ENCODE measurements at regions not wholly inside any gene's neighbourhood (a gene's known extent, or its start where the extent isn't known, plus 50 kb on each side); places are given as distances from the start of the nearest gene placed in this dataset.

DNA sequence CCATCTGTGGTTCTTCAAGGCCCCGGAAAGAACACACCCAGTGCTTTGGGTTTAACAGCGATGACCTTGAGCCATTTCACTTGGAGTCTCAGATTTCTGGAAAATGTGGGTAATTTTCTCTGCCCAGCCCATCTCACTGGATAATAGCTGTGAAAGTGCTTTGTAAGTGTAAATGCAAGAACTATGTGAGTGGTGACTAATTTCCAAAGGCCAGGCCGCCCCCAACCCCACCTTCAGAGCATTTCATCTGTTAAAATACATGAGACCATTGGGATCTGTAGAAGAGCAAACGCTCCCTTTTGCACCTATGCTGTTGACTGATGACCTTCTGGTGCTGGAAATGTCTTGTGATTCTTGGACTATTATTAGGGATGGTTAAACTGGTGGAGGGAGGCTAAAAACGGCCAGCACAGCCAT is 196.8 kb upstream of the LPP start:
- Histone ChIP-seq H3K36me3 (ENCODE audit: control insufficient read depth in 3 of 3, insufficient read depth in 3 of 3, low read length in 3 of 3) (no peaks in the 10 kb centered on the region), H3K27ac (ENCODE audit: low read depth, low read length) (peak overlapping the region; percentile 94), H3K9me3 (ENCODE audit: control insufficient read depth in 3 of 3, low read length in 3 of 3) (no peaks in the 10 kb centered on the region), H3K27me3 (ENCODE audit: control insufficient read depth in 3 of 3, insufficient read depth in 3 of 3, low read length in 3 of 3) (no peaks in the 10 kb centered on the region), H3K4me1 (ENCODE audit: control insufficient read depth in 3 of 3, insufficient read depth in 3 of 3, low read length in 3 of 3) (peaks cover 38 to 49% (median 42%) of the 10 kb centered on the region in 3 donors), H3K9ac (ENCODE audit: low read depth in 1 of 3, low read length in 3 of 3) (peak overlapping the region; percentile 47 to 65 (median 50)), H3K4me3 (ENCODE audit: low read length in 3 of 3) (peak overlapping the region in 1 of 3 donors; percentile 9)

DNA sequence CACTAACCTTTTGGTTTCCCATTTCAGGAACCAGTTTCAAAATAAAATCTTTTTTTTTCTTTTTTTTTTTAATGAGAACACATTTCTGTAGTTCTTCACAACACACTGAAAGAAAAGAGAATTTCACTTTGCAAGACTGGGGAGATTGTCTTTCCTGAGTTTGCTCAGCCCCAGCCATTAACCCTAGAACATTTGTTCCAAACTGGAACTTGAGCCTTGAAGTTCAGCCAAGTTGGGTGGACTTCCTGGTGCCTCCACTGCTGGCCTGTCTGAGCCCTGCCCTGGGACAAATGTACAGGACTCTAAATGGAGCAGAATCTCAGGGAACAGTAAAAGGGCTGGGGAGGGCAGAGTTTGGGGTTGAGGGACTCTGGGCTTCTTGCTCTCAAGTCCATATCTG is 196.4 kb upstream of the LPP start:
- peaks cover 38 to 53% (median 45%) of the 10 kb centered on the region in 3 donors for H3K4me1 ChIP-seq (ENCODE audit: control insufficient read depth in 3 of 3, insufficient read depth in 3 of 3, low read length in 3 of 3)
- peak overlapping the region in 2 of 3 donors; percentile 18 to 65 for H3K9ac ChIP-seq (ENCODE audit: low read depth in 1 of 3, low read length in 3 of 3)
- H3K27me3 ChIP-seq (ENCODE audit: control insufficient read depth in 3 of 3, insufficient read depth in 3 of 3, low read length in 3 of 3), result no peaks in the 10 kb centered on the region
- no peaks in the 10 kb centered on the region for H3K36me3 ChIP-seq (ENCODE audit: control insufficient read depth in 3 of 3, insufficient read depth in 3 of 3, low read length in 3 of 3)
- no peaks in the 10 kb centered on the region for H3K9me3 ChIP-seq (ENCODE audit: control insufficient read depth in 3 of 3, low read length in 3 of 3)
- peak overlapping the region in 1 of 3 donors; percentile 9 for H3K4me3 ChIP-seq (ENCODE audit: low read length in 3 of 3)
- H3K27ac ChIP-seq (ENCODE audit: low read depth, low read length), result peak overlapping the region; percentile 94

DNA sequence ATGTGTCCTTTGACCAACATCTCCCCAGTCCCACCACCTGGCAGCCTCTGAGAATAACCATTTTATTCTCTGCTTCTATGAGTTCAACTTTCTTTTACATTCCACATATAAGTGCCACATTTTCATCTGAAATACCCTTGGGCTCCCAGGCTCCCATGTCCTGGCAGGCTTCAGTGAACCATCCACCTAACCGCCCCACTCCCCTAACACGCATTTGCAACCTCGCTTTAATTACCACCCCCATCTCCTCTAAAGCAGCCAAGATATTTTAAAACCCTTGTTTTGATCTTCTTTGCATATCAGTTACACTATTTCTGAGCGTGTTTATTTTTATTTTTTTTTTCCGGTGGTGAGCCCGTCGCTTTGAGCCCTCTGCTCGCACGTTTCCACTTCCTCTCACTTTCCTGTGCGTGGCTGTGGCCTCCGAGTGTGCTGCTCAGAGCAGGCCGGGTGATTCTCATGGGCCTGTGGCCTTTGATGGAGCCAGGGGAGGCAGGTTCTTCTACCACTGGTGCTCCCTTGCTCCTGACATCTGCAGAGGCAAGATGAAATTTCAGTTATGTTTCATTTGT is 195.4 kb upstream of the LPP start:
- peak overlapping the region; percentile 71 for H3K27ac ChIP-seq (ENCODE audit: low read depth, low read length)

DNA sequence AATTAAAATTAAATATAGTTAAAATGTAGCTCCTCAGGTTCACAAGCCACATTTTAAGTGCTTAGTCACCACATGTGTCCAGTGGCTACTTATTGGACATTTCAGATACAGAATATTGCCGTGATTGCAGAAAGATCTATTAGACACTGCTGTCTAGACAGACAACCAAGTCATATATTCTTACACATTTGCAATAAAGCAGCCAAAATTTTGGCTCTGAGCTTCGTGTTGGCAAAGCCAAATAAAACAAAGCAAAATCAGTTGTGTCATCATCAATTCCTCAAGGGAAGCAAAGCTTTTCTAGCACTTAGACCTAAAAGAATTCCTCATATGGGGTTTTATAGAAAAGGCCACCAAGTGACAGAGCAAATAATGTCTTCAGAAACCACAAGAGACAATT is 193.1 kb upstream of the LPP start:
- Histone ChIP-seq H3K27me3 (ENCODE audit: control insufficient read depth in 3 of 3, insufficient read depth in 3 of 3, low read length in 3 of 3) (no peaks in the 10 kb centered on the region), H3K4me1 (ENCODE audit: control insufficient read depth in 3 of 3, insufficient read depth in 3 of 3, low read length in 3 of 3) (peaks cover 38 to 50% (median 39%) of the 10 kb centered on the region in 3 donors), H3K4me3 (ENCODE audit: low read length in 3 of 3) (no peak overlapping the region), H3K9ac (ENCODE audit: low read depth in 1 of 3, low read length in 3 of 3) (no peak overlapping the region), H3K36me3 (ENCODE audit: control insufficient read depth in 3 of 3, insufficient read depth in 3 of 3, low read length in 3 of 3) (no peaks in the 10 kb centered on the region), H3K9me3 (ENCODE audit: control insufficient read depth in 3 of 3, low read length in 3 of 3) (no peaks in the 10 kb centered on the region), H3K27ac (ENCODE audit: low read depth, low read length) (no peak overlapping the region)

More for the DNA sequence above, 195.4 kb upstream of the LPP start:
- Histone ChIP-seq H3K36me3 (ENCODE audit: control insufficient read depth in 3 of 3, insufficient read depth in 3 of 3, low read length in 3 of 3) (no peaks in the 10 kb centered on the region), H3K4me3 (ENCODE audit: low read length in 3 of 3) (peak overlapping the region in 1 of 3 donors; percentile 18), H3K9ac (ENCODE audit: low read depth in 1 of 3, low read length in 3 of 3) (peak overlapping the region in 2 of 3 donors; percentile 14 to 58), H3K27me3 (ENCODE audit: control insufficient read depth in 3 of 3, insufficient read depth in 3 of 3, low read length in 3 of 3) (no peaks in the 10 kb centered on the region), H3K9me3 (ENCODE audit: control insufficient read depth in 3 of 3, low read length in 3 of 3) (no peaks in the 10 kb centered on the region), H3K4me1 (ENCODE audit: control insufficient read depth in 3 of 3, insufficient read depth in 3 of 3, low read length in 3 of 3) (peaks cover 46 to 62% (median 53%) of the 10 kb centered on the region in 3 donors)

DNA sequence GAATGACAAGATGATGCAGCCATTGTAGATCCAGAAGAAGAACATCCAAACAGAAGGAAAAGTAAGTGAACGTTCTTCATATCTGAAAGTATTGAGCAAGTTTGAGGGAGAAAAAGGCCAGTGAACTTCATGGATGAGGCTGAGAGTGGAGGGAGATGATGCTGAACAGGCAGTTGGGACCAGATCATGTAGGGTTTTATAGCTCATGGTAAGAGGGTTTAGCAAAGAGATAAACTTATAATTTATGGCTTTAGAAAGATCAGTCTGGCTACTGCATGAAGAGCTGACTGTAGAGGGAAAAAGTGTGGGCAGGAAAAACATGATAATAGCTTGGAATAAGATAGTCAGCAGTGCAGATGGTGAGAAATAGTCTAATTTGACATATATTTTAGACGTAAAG is 192.6 kb upstream of the LPP start:
- Histone ChIP-seq H3K36me3 (ENCODE audit: control insufficient read depth in 3 of 3, insufficient read depth in 3 of 3, low read length in 3 of 3) (no peaks in the 10 kb centered on the region), H3K27me3 (ENCODE audit: control insufficient read depth in 3 of 3, insufficient read depth in 3 of 3, low read length in 3 of 3) (no peaks in the 10 kb centered on the region), H3K4me1 (ENCODE audit: control insufficient read depth in 3 of 3, insufficient read depth in 3 of 3, low read length in 3 of 3) (peaks cover 36 to 44% (median 36%) of the 10 kb centered on the region in 3 donors), H3K9me3 (ENCODE audit: control insufficient read depth in 3 of 3, low read length in 3 of 3) (no peaks in the 10 kb centered on the region), H3K4me3 (ENCODE audit: low read length in 3 of 3) (no peak overlapping the region), H3K9ac (ENCODE audit: low read depth in 1 of 3, low read length in 3 of 3) (no peak overlapping the region), H3K27ac (ENCODE audit: low read depth, low read length) (no peak overlapping the region)

DNA sequence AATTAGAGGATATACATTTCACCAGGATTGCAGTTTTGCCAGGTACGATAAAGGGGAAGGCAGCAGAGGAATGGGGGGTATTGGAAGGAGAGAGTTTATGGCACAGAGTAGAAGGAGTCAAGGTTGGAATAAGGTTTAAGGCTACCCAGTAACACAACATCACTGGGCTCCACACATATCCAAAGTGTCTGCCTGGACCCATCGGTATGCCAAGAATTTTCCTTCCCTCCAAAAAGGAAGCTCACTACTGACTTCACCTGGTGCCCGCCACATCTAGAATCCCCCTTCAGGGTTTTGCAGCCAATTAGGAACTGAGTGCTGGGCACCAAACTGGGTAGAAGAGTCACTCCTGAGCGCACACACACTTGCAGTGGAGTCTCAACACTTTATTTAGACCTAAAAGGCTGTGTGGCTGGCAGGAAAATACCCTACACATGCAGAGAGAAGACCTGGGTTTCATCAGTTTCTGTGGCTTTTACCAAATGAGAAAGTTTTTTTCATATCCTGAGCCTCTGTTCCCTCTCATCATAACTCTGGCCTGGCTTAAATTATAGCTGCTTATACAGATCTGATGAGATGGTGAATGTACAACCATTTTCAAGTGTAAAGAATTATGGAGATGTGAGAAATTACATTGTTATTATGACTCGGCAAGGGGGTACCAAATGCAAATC is 190.8 kb upstream of the LPP start:
- no peak overlapping the region for H3K4me3 ChIP-seq (ENCODE audit: low read length in 3 of 3)
- H3K36me3 ChIP-seq (ENCODE audit: control insufficient read depth in 3 of 3, insufficient read depth in 3 of 3, low read length in 3 of 3), result no peaks in the 10 kb centered on the region
- peaks cover 23 to 35% (median 25%) of the 10 kb centered on the region in 3 donors for H3K4me1 ChIP-seq (ENCODE audit: control insufficient read depth in 3 of 3, insufficient read depth in 3 of 3, low read length in 3 of 3)
- H3K9me3 ChIP-seq (ENCODE audit: control insufficient read depth in 3 of 3, low read length in 3 of 3), result no peaks in the 10 kb centered on the region
- no peaks in the 10 kb centered on the region for H3K27me3 ChIP-seq (ENCODE audit: control insufficient read depth in 3 of 3, insufficient read depth in 3 of 3, low read length in 3 of 3)
- H3K9ac ChIP-seq (ENCODE audit: low read depth in 1 of 3, low read length in 3 of 3), result peak overlapping the region; percentile 27 to 66 (median 50)
- peak overlapping the region; percentile 94 for H3K27ac ChIP-seq (ENCODE audit: low read depth, low read length)

DNA sequence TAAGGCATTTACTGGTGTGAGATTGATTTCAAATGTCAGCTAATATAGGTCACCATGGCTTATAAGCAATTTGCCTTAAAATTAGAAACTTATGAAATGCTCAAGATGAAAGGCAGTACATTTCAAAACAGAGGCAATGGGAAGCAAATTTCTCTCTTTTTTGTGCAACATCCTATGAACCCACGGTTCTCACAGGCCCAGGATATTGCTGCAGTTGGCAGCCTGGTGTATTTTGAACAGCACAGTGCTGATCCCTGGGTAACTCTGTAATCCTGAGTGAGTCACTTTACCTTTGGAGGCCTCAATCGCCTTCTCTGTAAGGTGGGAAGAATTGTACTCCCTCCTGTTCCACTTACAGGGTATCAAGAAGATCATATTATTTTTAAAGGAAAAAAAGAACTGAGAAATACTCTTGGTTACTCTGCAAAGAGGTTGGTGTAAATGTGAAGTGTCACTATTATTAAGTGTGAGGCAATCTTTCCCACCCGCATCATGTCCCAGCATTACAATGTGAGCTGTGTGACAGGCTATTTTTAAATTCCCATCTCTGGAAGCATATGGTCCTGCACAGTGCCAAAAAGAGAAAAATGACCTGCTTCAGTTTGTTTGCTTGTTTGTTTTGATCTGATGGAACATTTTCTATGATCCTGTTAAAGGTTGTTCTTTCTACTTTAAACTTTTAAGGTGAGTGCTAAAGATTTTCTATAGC is 190.1 kb upstream of the LPP start:
- H3K4me1 ChIP-seq (ENCODE audit: control insufficient read depth in 3 of 3, insufficient read depth in 3 of 3, low read length in 3 of 3), result peaks cover 16 to 29% (median 19%) of the 10 kb centered on the region in 3 donors
- peak overlapping the region in 1 of 3 donors; percentile 31 for H3K4me3 ChIP-seq (ENCODE audit: low read length in 3 of 3)
- H3K9me3 ChIP-seq (ENCODE audit: control insufficient read depth in 3 of 3, low read length in 3 of 3), result no peaks in the 10 kb centered on the region
- peak overlapping the region; percentile 27 to 66 (median 50) for H3K9ac ChIP-seq (ENCODE audit: low read depth in 1 of 3, low read length in 3 of 3)
- no peaks in the 10 kb centered on the region for H3K27me3 ChIP-seq (ENCODE audit: control insufficient read depth in 3 of 3, insufficient read depth in 3 of 3, low read length in 3 of 3)
- H3K36me3 ChIP-seq (ENCODE audit: control insufficient read depth in 3 of 3, insufficient read depth in 3 of 3, low read length in 3 of 3), result no peaks in the 10 kb centered on the region
- H3K27ac ChIP-seq (ENCODE audit: low read depth, low read length), result peak overlapping the region; percentile 94

DNA sequence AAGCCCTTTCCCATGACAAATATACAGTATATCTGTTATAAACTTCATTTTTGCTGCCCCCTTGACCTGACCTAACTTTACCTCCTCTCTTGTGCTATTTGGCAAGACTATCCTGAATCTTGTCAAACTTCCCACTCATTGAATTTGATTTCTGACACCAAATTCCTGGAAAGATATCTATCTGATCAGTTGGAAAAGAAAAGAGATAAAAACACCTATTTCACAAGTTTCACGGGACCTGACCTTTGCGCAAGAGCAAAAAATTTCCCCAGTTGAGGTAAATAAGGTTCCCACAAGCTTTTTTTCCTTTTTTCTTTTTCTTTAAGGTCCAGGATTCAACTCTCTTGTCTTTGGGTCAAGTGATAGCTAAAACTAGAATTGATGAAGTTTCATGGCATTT is 189.2 kb upstream of the LPP start:
- Histone ChIP-seq H3K9ac (ENCODE audit: low read depth in 1 of 3, low read length in 3 of 3) (peak overlapping the region in 1 of 3 donors; percentile 16), H3K27me3 (ENCODE audit: control insufficient read depth in 3 of 3, insufficient read depth in 3 of 3, low read length in 3 of 3) (no peaks in the 10 kb centered on the region), H3K27ac (ENCODE audit: low read depth, low read length) (no peak overlapping the region), H3K4me1 (ENCODE audit: control insufficient read depth in 3 of 3, insufficient read depth in 3 of 3, low read length in 3 of 3) (peaks cover 16 to 23% (median 19%) of the 10 kb centered on the region in 3 donors), H3K9me3 (ENCODE audit: control insufficient read depth in 3 of 3, low read length in 3 of 3) (no peaks in the 10 kb centered on the region), H3K36me3 (ENCODE audit: control insufficient read depth in 3 of 3, insufficient read depth in 3 of 3, low read length in 3 of 3) (no peaks in the 10 kb centered on the region), H3K4me3 (ENCODE audit: low read length in 3 of 3) (no peak overlapping the region)

DNA sequence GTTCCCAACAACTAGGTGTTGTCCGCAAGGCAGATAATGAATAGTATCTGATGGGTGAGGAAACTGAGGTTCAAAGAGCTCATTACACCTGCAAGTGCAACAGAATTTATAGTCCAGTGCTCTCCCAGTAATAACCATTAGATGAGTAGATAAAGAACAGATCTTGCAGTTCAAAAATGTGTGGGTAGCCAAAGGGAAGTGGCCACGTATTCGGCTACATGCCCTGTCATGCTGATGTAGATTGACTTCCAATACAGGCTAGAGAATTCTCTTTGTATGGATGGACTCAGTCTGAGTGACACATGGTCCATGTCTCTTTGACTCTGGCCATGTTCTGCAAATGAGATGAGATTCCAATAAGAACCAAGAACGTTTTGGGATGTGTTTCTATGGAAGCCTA is 187.9 kb upstream of the LPP start:
- H3K27me3 ChIP-seq (ENCODE audit: control insufficient read depth in 3 of 3, insufficient read depth in 3 of 3, low read length in 3 of 3), result no peaks in the 10 kb centered on the region
- H3K27ac ChIP-seq (ENCODE audit: low read depth, low read length), result no peak overlapping the region
- H3K4me1 ChIP-seq (ENCODE audit: control insufficient read depth in 3 of 3, insufficient read depth in 3 of 3, low read length in 3 of 3), result peaks cover 16 to 23% (median 19%) of the 10 kb centered on the region in 3 donors

More for the DNA sequence above, 187.9 kb upstream of the LPP start:
- no peaks in the 10 kb centered on the region for H3K36me3 ChIP-seq (ENCODE audit: control insufficient read depth in 3 of 3, insufficient read depth in 3 of 3, low read length in 3 of 3)
- H3K9ac ChIP-seq (ENCODE audit: low read depth in 1 of 3, low read length in 3 of 3), result no peak overlapping the region
- no peaks in the 10 kb centered on the region for H3K9me3 ChIP-seq (ENCODE audit: control insufficient read depth in 3 of 3, low read length in 3 of 3)
- H3K4me3 ChIP-seq (ENCODE audit: low read length in 3 of 3), result no peak overlapping the region

All from skeletal muscle tissue (tissue), 3 donors.